ENCODE measurements at regions not wholly inside any gene's neighbourhood (a gene's known extent, or its start where the extent isn't known, plus 50 kb on each side); places are given as distances from the start of the nearest gene placed in this dataset.

DNA sequence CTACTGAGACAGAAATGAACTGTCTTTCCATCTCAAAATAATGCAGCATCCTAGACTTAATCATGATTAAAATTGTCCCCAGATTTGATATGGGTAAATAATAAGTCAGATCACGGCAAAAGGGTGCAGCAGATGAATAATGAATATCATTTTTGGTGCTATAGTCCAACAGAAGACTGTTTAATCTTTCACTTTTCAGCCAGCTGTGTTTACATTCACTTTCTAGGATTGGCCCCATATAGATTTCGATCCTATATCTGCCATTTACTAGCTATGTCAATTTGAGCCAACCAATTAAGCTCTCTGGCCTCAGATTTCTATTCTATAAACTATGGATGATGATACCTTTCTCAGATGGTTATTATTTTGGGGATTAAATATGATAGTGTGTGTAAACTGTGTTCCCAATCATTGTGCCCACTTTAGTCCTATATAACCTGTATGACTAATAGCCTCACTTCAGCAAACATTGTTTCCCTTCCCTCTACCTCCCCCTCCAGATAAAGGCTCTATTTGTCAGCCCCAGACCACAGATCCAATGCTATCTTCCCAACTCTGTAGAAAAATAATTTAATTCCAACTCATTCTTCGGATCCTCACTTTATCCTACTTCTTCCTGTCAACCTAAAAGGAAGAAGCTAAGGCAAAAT lies 53.6 kb upstream of the NT5E start:
- no peak overlapping the region for H2AFZ ChIP-seq (ENCODE audit: low read depth, low read length)
- no peak overlapping the region for H3K27ac Mint-ChIP-seq (ENCODE audit: unreplicated experiment)
- H3K79me2 ChIP-seq (ENCODE audit: insufficient read depth, low read length), result no peaks in the 10 kb centered on the region
- no peaks in the 10 kb centered on the region for H3K27me3 ChIP-seq (ENCODE audit: insufficient read depth, low read length)
- peaks cover 7% of the 10 kb centered on the region for H3K4me1 Mint-ChIP-seq (ENCODE audit: low read depth, unreplicated experiment)
- no peaks in the 10 kb centered on the region for H3K9me3 ChIP-seq (ENCODE audit: insufficient read depth, low read depth, low read length)
- peaks cover 4% of the 10 kb centered on the region for H3K9me3 Mint-ChIP-seq (ENCODE audit: unreplicated experiment)
- no peak overlapping the region for H3K4me2 ChIP-seq (ENCODE audit: low read length)
- no peaks in the 10 kb centered on the region for H3K36me3 ChIP-seq (ENCODE audit: insufficient read depth, low read length)
- no peak overlapping the region for H3K4me3 ChIP-seq (ENCODE audit: insufficient read depth, low read depth, low read length)
- no peak overlapping the region for H3K4me3 Mint-ChIP-seq (ENCODE audit: unreplicated experiment)
- FAIRE-seq (no peak), DNase-seq (ENCODE audit: low read depth) (no peak)
- H3K36me3 Mint-ChIP-seq (ENCODE audit: low read depth, unreplicated experiment), result no peaks in the 10 kb centered on the region
- TF ChIP-seq, protein P1, sequence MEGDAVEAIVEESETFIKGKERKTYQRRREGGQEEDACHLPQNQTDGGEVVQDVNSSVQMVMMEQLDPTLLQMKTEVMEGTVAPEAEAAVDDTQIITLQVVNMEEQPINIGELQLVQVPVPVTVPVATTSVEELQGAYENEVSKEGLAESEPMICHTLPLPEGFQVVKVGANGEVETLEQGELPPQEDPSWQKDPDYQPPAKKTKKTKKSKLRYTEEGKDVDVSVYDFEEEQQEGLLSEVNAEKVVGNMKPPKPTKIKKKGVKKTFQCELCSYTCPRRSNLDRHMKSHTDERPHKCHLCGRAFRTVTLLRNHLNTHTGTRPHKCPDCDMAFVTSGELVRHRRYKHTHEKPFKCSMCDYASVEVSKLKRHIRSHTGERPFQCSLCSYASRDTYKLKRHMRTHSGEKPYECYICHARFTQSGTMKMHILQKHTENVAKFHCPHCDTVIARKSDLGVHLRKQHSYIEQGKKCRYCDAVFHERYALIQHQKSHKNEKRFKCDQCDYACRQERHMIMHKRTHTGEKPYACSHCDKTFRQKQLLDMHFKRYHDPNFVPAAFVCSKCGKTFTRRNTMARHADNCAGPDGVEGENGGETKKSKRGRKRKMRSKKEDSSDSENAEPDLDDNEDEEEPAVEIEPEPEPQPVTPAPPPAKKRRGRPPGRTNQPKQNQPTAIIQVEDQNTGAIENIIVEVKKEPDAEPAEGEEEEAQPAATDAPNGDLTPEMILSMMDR (IDR thresholded peaks at IDR 0.05; ENCODE audit: insufficient read depth, low read depth, low read length), result no peak
- no peak for TF ChIP-seq EZH2 (IDR thresholded peaks at IDR 0.05; ENCODE audit: insufficient read depth, low read length)
- H4K20me1 ChIP-seq (ENCODE audit: insufficient read depth, low read length), result no peaks in the 10 kb centered on the region
- peaks cover 3% of the 10 kb centered on the region for H3K4me1 ChIP-seq (ENCODE audit: insufficient read depth, low read length)
- no peaks in the 10 kb centered on the region for H3K27me3 Mint-ChIP-seq (ENCODE audit: low read depth, unreplicated experiment)
- H3K27ac ChIP-seq (ENCODE audit: low read depth, low read length), result no peak overlapping the region
- no peak overlapping the region for H3K9ac ChIP-seq (ENCODE audit: low read length)

DNA sequence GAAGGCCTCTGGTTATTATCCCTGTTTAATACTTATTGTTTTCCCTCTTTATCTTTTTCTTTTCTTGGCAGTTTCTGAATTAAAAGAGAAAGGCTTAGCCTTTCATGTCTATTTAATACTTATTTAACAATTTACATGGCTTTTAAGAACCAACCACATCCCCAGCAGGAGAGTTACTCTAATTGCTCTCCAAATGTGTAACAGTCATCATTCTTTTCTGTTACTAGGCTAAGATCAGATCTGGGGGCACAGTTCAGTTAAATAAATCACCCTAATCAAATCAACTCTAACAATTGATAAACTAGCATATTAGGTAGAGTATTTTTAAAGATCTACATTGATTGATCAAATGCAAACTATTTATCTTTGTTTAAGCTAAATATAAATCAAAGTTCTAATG lies 54.1 kb upstream of the NT5E start:
- H3K36me3 Mint-ChIP-seq (ENCODE audit: low read depth, unreplicated experiment), result no peaks in the 10 kb centered on the region

More for the DNA sequence above, 54.1 kb upstream of the NT5E start:
- H3K9ac ChIP-seq (ENCODE audit: low read length), result no peak overlapping the region
- H2AFZ ChIP-seq (ENCODE audit: low read depth, low read length), result no peak overlapping the region
- no peak overlapping the region for H3K27ac Mint-ChIP-seq (ENCODE audit: unreplicated experiment)
- H3K4me2 ChIP-seq (ENCODE audit: low read length), result no peak overlapping the region
- H3K27me3 Mint-ChIP-seq (ENCODE audit: low read depth, unreplicated experiment), result no peaks in the 10 kb centered on the region
- no peak for TF ChIP-seq EZH2 (IDR thresholded peaks at IDR 0.05; ENCODE audit: insufficient read depth, low read length)
- TF ChIP-seq, protein P1 (IDR thresholded peaks at IDR 0.05; ENCODE audit: insufficient read depth, low read depth, low read length), result no peak
- H3K27ac ChIP-seq (ENCODE audit: low read depth, low read length), result no peak overlapping the region
- no peak overlapping the region for H3K4me3 Mint-ChIP-seq (ENCODE audit: unreplicated experiment)
- DNase-seq (ENCODE audit: low read depth), result no peak
- H3K79me2 ChIP-seq (ENCODE audit: insufficient read depth, low read length), result no peaks in the 10 kb centered on the region
- no peak overlapping the region for H3K4me3 ChIP-seq (ENCODE audit: insufficient read depth, low read depth, low read length)
- no peak for FAIRE-seq
- no peaks in the 10 kb centered on the region for H3K4me1 ChIP-seq (ENCODE audit: insufficient read depth, low read length)
- H4K20me1 ChIP-seq (ENCODE audit: insufficient read depth, low read length), result no peaks in the 10 kb centered on the region
- H3K27me3 ChIP-seq (ENCODE audit: insufficient read depth, low read length), result no peaks in the 10 kb centered on the region
- H3K36me3 ChIP-seq (ENCODE audit: insufficient read depth, low read length), result no peaks in the 10 kb centered on the region
- no peaks in the 10 kb centered on the region for H3K9me3 ChIP-seq (ENCODE audit: insufficient read depth, low read depth, low read length)
- H3K9me3 Mint-ChIP-seq (ENCODE audit: unreplicated experiment), result peaks cover 4% of the 10 kb centered on the region
- H3K4me1 Mint-ChIP-seq (ENCODE audit: low read depth, unreplicated experiment), result peaks cover 8% of the 10 kb centered on the region
